ENCODE measurements at regions not wholly inside any gene's neighbourhood (a gene's known extent, or its start where the extent isn't known, plus 50 kb on each side); places are given as distances from the start of the nearest gene placed in this dataset.
A peak's percentile ranks its signal among the peaks of the same experiment; 100 is the strongest.

- H3K4me3 ChIP-seq (ENCODE audit: low read length), result no peak overlapping the region
- peak; percentile 81 for DNase-seq
- no peaks in the 10 kb centered on the region for H3K9me3 ChIP-seq (ENCODE audit: low read length)
- no peaks in the 10 kb centered on the region for H3K36me3 ChIP-seq (ENCODE audit: insufficient read depth, low read length)
- H3K9me2 ChIP-seq (replicated peaks; ENCODE audit: insufficient read depth, low read length), result no peaks in the 10 kb centered on the region
- no peak overlapping the region for H3K9ac ChIP-seq (ENCODE audit: low read length)
- no peaks in the 10 kb centered on the region for H3K4me1 ChIP-seq (ENCODE audit: low read length)
- no peaks in the 10 kb centered on the region for H3K27me3 ChIP-seq (ENCODE audit: low read length)
- no peaks in the 10 kb centered on the region for H4K20me1 ChIP-seq (ENCODE audit: insufficient read depth, low read depth, low read length)
- H3K27ac ChIP-seq (ENCODE audit: low read length), result no peak overlapping the region
- no peak overlapping the region for H3K4me2 ChIP-seq (ENCODE audit: low read depth, low read length, poor library complexity, severe bottlenecking)
- no peak overlapping the region for H2AFZ ChIP-seq (ENCODE audit: low read length)
- no peaks in the 10 kb centered on the region for H3K79me2 ChIP-seq (ENCODE audit: low read length)
These were observed 77.2 kb upstream of the OTOS start for GRCh38 chr2:240217431-240218301.

- H2AFZ ChIP-seq (ENCODE audit: low read length), result no peak overlapping the region
- H3K4me3 ChIP-seq (ENCODE audit: low read length), result no peak overlapping the region
- H3K27me3 ChIP-seq (ENCODE audit: low read length), result no peaks in the 10 kb centered on the region
- no peak overlapping the region for H3K9ac ChIP-seq (ENCODE audit: low read length)
- no peaks in the 10 kb centered on the region for H3K79me2 ChIP-seq (ENCODE audit: low read length)
- no peaks in the 10 kb centered on the region for H4K20me1 ChIP-seq (ENCODE audit: insufficient read depth, low read depth, low read length)
- no peaks in the 10 kb centered on the region for H3K9me3 ChIP-seq (ENCODE audit: low read length)
- H3K36me3 ChIP-seq (ENCODE audit: insufficient read depth, low read length), result no peaks in the 10 kb centered on the region
- no peaks in the 10 kb centered on the region for H3K4me1 ChIP-seq (ENCODE audit: low read length)
- no peaks in the 10 kb centered on the region for H3K9me2 ChIP-seq (replicated peaks; ENCODE audit: insufficient read depth, low read length)
- no peak for DNase-seq
- no peak overlapping the region for H3K27ac ChIP-seq (ENCODE audit: low read length)
- no peak overlapping the region for H3K4me2 ChIP-seq (ENCODE audit: low read depth, low read length, poor library complexity, severe bottlenecking)
These were observed 78.9 kb upstream of the OTOS start for GRCh38 chr2:240219208-240219890.

- no peak overlapping the region for H3K9ac ChIP-seq (ENCODE audit: low read length)
- no peak overlapping the region for H2AFZ ChIP-seq (ENCODE audit: low read length)
- H3K79me2 ChIP-seq (ENCODE audit: low read length), result no peaks in the 10 kb centered on the region
- H3K36me3 ChIP-seq (ENCODE audit: insufficient read depth, low read length), result no peaks in the 10 kb centered on the region
- no peaks in the 10 kb centered on the region for H4K20me1 ChIP-seq (ENCODE audit: insufficient read depth, low read depth, low read length)
- no peak for DNase-seq
- no peaks in the 10 kb centered on the region for H3K27me3 ChIP-seq (ENCODE audit: low read length)
- H3K4me1 ChIP-seq (ENCODE audit: low read length), result no peaks in the 10 kb centered on the region
- no peaks in the 10 kb centered on the region for H3K9me2 ChIP-seq (replicated peaks; ENCODE audit: insufficient read depth, low read length)
- no peaks in the 10 kb centered on the region for H3K9me3 ChIP-seq (ENCODE audit: low read length)
- no peak overlapping the region for H3K4me3 ChIP-seq (ENCODE audit: low read length)
- no peak overlapping the region for H3K4me2 ChIP-seq (ENCODE audit: low read depth, low read length, poor library complexity, severe bottlenecking)
- H3K27ac ChIP-seq (ENCODE audit: low read length), result no peak overlapping the region
These were observed 79.9 kb upstream of the OTOS start for GRCh38 chr2:240220371-240220770.

GRCh38 chr2:240223631-240224030 lies 83.2 kb upstream of the OTOS start:
- no peaks in the 10 kb centered on the region for H3K9me2 ChIP-seq (replicated peaks; ENCODE audit: insufficient read depth, low read length)
- no peaks in the 10 kb centered on the region for H3K27me3 ChIP-seq (ENCODE audit: low read length)
- no peak overlapping the region for H3K9ac ChIP-seq (ENCODE audit: low read length)
- DNase-seq, result no peak
- no peak overlapping the region for H3K27ac ChIP-seq (ENCODE audit: low read length)
- H3K4me2 ChIP-seq (ENCODE audit: low read depth, low read length, poor library complexity, severe bottlenecking), result no peak overlapping the region
- no peak overlapping the region for H2AFZ ChIP-seq (ENCODE audit: low read length)
- H4K20me1 ChIP-seq (ENCODE audit: insufficient read depth, low read depth, low read length), result no peaks in the 10 kb centered on the region
- H3K9me3 ChIP-seq (ENCODE audit: low read length), result no peaks in the 10 kb centered on the region
- H3K4me3 ChIP-seq (ENCODE audit: low read length), result no peak overlapping the region
- H3K4me1 ChIP-seq (ENCODE audit: low read length), result no peaks in the 10 kb centered on the region
- H3K79me2 ChIP-seq (ENCODE audit: low read length), result no peaks in the 10 kb centered on the region
- H3K36me3 ChIP-seq (ENCODE audit: insufficient read depth, low read length), result no peaks in the 10 kb centered on the region

GRCh38 chr2:240224676-240225075 lies 84.2 kb upstream of the OTOS start:
- H2AFZ ChIP-seq (ENCODE audit: low read length), result no peak overlapping the region
- no peak for DNase-seq
- H3K27me3 ChIP-seq (ENCODE audit: low read length), result no peaks in the 10 kb centered on the region; the same call in 1 of the 2 replicates
- no peaks in the 10 kb centered on the region for H4K20me1 ChIP-seq (ENCODE audit: insufficient read depth, low read depth, low read length)
- H3K9ac ChIP-seq (ENCODE audit: low read length), result no peak overlapping the region
- H3K9me2 ChIP-seq (replicated peaks; ENCODE audit: insufficient read depth, low read length), result no peaks in the 10 kb centered on the region
- no peaks in the 10 kb centered on the region for H3K4me1 ChIP-seq (ENCODE audit: low read length)
- no peak overlapping the region for H3K4me2 ChIP-seq (ENCODE audit: low read depth, low read length, poor library complexity, severe bottlenecking)
- H3K27ac ChIP-seq (ENCODE audit: low read length), result no peak overlapping the region
- H3K79me2 ChIP-seq (ENCODE audit: low read length), result no peaks in the 10 kb centered on the region
- no peaks in the 10 kb centered on the region; the same call in 1 of the 2 replicates for H3K9me3 ChIP-seq (ENCODE audit: low read length)
- H3K36me3 ChIP-seq (ENCODE audit: insufficient read depth, low read length), result no peaks in the 10 kb centered on the region
- H3K4me3 ChIP-seq (ENCODE audit: low read length), result no peak overlapping the region

- Histone ChIP-seq H3K9me3 (ENCODE audit: low read length) (no peaks in the 10 kb centered on the region; the same call in 1 of the 2 replicates), H3K4me3 (ENCODE audit: low read length) (no peak overlapping the region), H3K9ac (ENCODE audit: low read length) (no peak overlapping the region), H3K27ac (ENCODE audit: low read length) (no peak overlapping the region), H2AFZ (ENCODE audit: low read length) (no peak overlapping the region), H3K27me3 (ENCODE audit: low read length) (no peaks in the 10 kb centered on the region; the same call in 1 of the 2 replicates), H3K79me2 (ENCODE audit: low read length) (no peaks in the 10 kb centered on the region), H3K4me1 (ENCODE audit: low read length) (no peaks in the 10 kb centered on the region), H4K20me1 (ENCODE audit: insufficient read depth, low read depth, low read length) (no peaks in the 10 kb centered on the region), H3K4me2 (ENCODE audit: low read depth, low read length, poor library complexity, severe bottlenecking) (no peak overlapping the region), H3K36me3 (ENCODE audit: insufficient read depth, low read length) (no peaks in the 10 kb centered on the region), H3K9me2 (replicated peaks; ENCODE audit: insufficient read depth, low read length) (no peaks in the 10 kb centered on the region)
- no peak for DNase-seq
These were observed 84.7 kb upstream of the OTOS start for GRCh38 chr2:240225131-240225530.

GRCh38 chr2:240225660-240226475 lies 85.4 kb upstream of the OTOS start:
- H3K27me3 ChIP-seq (ENCODE audit: low read length), result no peaks in the 10 kb centered on the region; the same call in 1 of the 2 replicates
- DNase-seq, result no peak
- no peak overlapping the region for H3K4me2 ChIP-seq (ENCODE audit: low read depth, low read length, poor library complexity, severe bottlenecking)
- H3K79me2 ChIP-seq (ENCODE audit: low read length), result no peaks in the 10 kb centered on the region
- no peaks in the 10 kb centered on the region for H3K36me3 ChIP-seq (ENCODE audit: insufficient read depth, low read length)
- H4K20me1 ChIP-seq (ENCODE audit: insufficient read depth, low read depth, low read length), result no peaks in the 10 kb centered on the region
- H3K27ac ChIP-seq (ENCODE audit: low read length), result no peak overlapping the region
- H3K4me1 ChIP-seq (ENCODE audit: low read length), result no peaks in the 10 kb centered on the region
- no peak overlapping the region for H2AFZ ChIP-seq (ENCODE audit: low read length)
- H3K9me2 ChIP-seq (replicated peaks; ENCODE audit: insufficient read depth, low read length), result no peaks in the 10 kb centered on the region
- H3K4me3 ChIP-seq (ENCODE audit: low read length), result no peak overlapping the region
- H3K9me3 ChIP-seq (ENCODE audit: low read length), result no peaks in the 10 kb centered on the region; the same call in 1 of the 2 replicates
- H3K9ac ChIP-seq (ENCODE audit: low read length), result no peak overlapping the region
